HepG2 (cell line): ENCODE measurements at regions not wholly inside any gene's neighbourhood (a gene's known extent, or its start where the extent isn't known, plus 50 kb on each side); places are given as distances from the start of the nearest gene placed in this dataset.

Experiments used
- POLR2AphosphoS2 ChIP-seq: IDR thresholded peaks from 2 replicates; pipeline ENCODE4 v1.6.1; 2011; ENCODE audit warnings: low read depth, low read length, improper control_type of control experiment
- SP5 ChIP-seq: IDR thresholded peaks from 2 replicates; pipeline ENCODE4 v1.6.1; 2016; ENCODE audit warnings: low read depth, borderline replicate concordance
- ZNF274 ChIP-seq: sonication (generic); formaldehyde crosslinking; IDR thresholded peaks from 2 replicates; pipeline ENCODE4 v1.5.1; 2020; ENCODE audit warnings: mild to moderate bottlenecking, missing genetic modification reagents
- ZSCAN29 ChIP-seq: sonication (generic); formaldehyde crosslinking; conservative IDR thresholded peaks from 2 replicates; pipeline ENCODE4 v1.4.0; 2020; ENCODE audit warnings: mild to moderate bottlenecking, missing genetic modification reagents

DNA sequence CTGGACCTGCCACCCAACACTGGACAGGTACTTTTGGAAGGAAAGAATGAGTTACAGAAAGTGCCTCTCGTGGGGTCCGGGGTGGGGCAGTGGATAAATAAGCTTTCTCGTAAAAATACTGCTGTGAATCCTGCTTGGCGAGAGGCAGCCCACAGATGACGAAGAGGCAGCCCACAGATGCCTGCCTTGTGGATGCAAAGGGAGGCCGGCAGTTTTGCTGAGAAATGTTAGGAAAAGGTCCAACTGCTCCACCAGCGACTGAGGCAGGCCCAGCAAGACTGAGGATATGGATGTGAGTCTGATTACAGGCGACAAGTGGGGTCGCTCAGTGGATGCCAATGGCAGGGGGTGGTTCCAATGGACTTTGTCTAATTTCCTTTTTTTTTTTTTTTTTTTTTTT, 79.1 kb upstream of the PPP1R26 start:
- TF ChIP-seq ZNF274 (CRISPR knock-in tag) (no peak), SP5 (CRISPR knock-in tag) (no peak), ZSCAN29 (CRISPR knock-in tag) (no peak), POLR2AphosphoS2 (no peak)
